GM12891 (cell line): ENCODE measurements at regions not wholly inside any gene's neighbourhood (a gene's known extent, or its start where the extent isn't known, plus 50 kb on each side); places are given as distances from the start of the nearest gene placed in this dataset.

Source experiments
- POLR2A ChIP-seq: IDR thresholded peaks from 2 replicates; pipeline ENCODE4 v1.6.1; 2011; ENCODE audit warnings: low read depth, low read length, control low read depth
- POLR2AphosphoS5 ChIP-seq: IDR thresholded peaks from 2 replicates; pipeline ENCODE4 v1.6.1; 2011; ENCODE audit warnings: low read depth, low read length, control low read depth
- POU2F2 ChIP-seq: IDR thresholded peaks from 2 replicates; pipeline ENCODE4 v1.6.1; 2011; ENCODE audit warnings: low read depth, mild to moderate bottlenecking, control low read depth, low read length, moderate library complexity

- no peak for TF ChIP-seq POLR2AphosphoS5
- TF ChIP-seq POLR2A = no peak
- no peak for TF ChIP-seq POU2F2
Measured at GRCh38 chr4:182192511-182193181, 50.6 kb upstream of the TENM3 start.
